ENCODE measurements at regions not wholly inside any gene's neighbourhood (a gene's known extent, or its start where the extent isn't known, plus 50 kb on each side); places are given as distances from the start of the nearest gene placed in this dataset.

GRCh38 chr2:163236553-163236952 is 398.0 kb upstream of the KCNH7 start:
- no peak for TF ChIP-seq JAZF1 (CRISPR knock-in tag; IDR thresholded peaks at IDR 0.05)
- no peak for TF ChIP-seq ZNF219 (CRISPR knock-in tag; IDR thresholded peaks at IDR 0.05; ENCODE audit: borderline replicate concordance)
- no peak for TF ChIP-seq OVOL2 (CRISPR knock-in tag; IDR thresholded peaks at IDR 0.05; ENCODE audit: borderline replicate concordance)
- TF ChIP-seq TCF7 (CRISPR knock-in tag; IDR thresholded peaks at IDR 0.05; ENCODE audit: low read depth), result no peak
- TF ChIP-seq ATF2 (CRISPR knock-in tag; IDR thresholded peaks at IDR 0.05; ENCODE audit: borderline replicate concordance, low read depth), result no peak
- TF ChIP-seq STAT6 (CRISPR knock-in tag; conservative IDR thresholded peaks at IDR 0.05; ENCODE audit: low read depth), result no peak
- no peak for TF ChIP-seq ZNF423 (CRISPR knock-in tag; IDR thresholded peaks at IDR 0.05)
- TF ChIP-seq SMAD3 (CRISPR knock-in tag; IDR thresholded peaks at IDR 0.05; ENCODE audit: borderline replicate concordance), result no peak
- TF ChIP-seq NFATC4 (CRISPR knock-in tag; IDR thresholded peaks at IDR 0.05), result no peak
- no peak for TF ChIP-seq NFYB (CRISPR knock-in tag; conservative IDR thresholded peaks at IDR 0.05; ENCODE audit: low read depth)
- ATAC-seq, result no peak
- H3K9me3 Mint-ChIP-seq, result peaks cover 22% of the 10 kb centered on the region
- no peak overlapping the region for H3K27ac Mint-ChIP-seq
- CTCF ChIA-PET, result no interaction called here
- H3K27me3 Mint-ChIP-seq (ENCODE audit: low read depth), result no peaks in the 10 kb centered on the region; the same call in 1 of the 2 replicates
- DNase-seq (ENCODE audit: low spot score), result no peak
- no peaks in the 10 kb centered on the region; the same call in 1 of the 2 replicates for H3K36me3 Mint-ChIP-seq
- POLR2A ChIA-PET, result no interaction called here
- no peaks in the 10 kb centered on the region for H3K4me1 Mint-ChIP-seq
- no peak overlapping the region for H3K4me3 Mint-ChIP-seq

GRCh38 chr2:163231666-163232065 is 393.1 kb upstream of the KCNH7 start:
- Mint-ChIP-seq H3K27ac (no peak overlapping the region), H3K9me3 (no peaks in the 10 kb centered on the region), H3K4me3 (no peak overlapping the region), H3K36me3 (no peaks in the 10 kb centered on the region), H3K27me3 (ENCODE audit: low read depth) (no peaks in the 10 kb centered on the region), H3K4me1 (0 out of 2 replicates have a peak, but pooled peaks cover 2% of the 10 kb centered on the region)
- TF ChIP-seq MXD4 (CRISPR knock-in tag; IDR thresholded peaks at IDR 0.05; ENCODE audit: borderline replicate concordance), result no peak
- no peak for TF ChIP-seq GABPB1 (CRISPR knock-in tag; IDR thresholded peaks at IDR 0.05)
- TF ChIP-seq NFATC4 (CRISPR knock-in tag; IDR thresholded peaks at IDR 0.05), result no peak
- TF ChIP-seq AR (CRISPR knock-in tag; IDR thresholded peaks at IDR 0.05), result no peak
- no peak for TF ChIP-seq IRF2 (CRISPR knock-in tag; IDR thresholded peaks at IDR 0.05; ENCODE audit: borderline replicate concordance, low read depth)
- TF ChIP-seq USF1 (CRISPR knock-in tag; IDR thresholded peaks at IDR 0.05), result no peak
- TF ChIP-seq ZNF423 (CRISPR knock-in tag; IDR thresholded peaks at IDR 0.05), result no peak
- TF ChIP-seq ZNF396 (CRISPR knock-in tag; IDR thresholded peaks at IDR 0.05; ENCODE audit: borderline replicate concordance), result no peak
- no peak for TF ChIP-seq ZBTB21 (CRISPR knock-in tag; IDR thresholded peaks at IDR 0.05; ENCODE audit: borderline replicate concordance)
- no peak for TF ChIP-seq SMAD3 (CRISPR knock-in tag; IDR thresholded peaks at IDR 0.05; ENCODE audit: borderline replicate concordance)
- no peak for TF ChIP-seq IRF1 (CRISPR knock-in tag; IDR thresholded peaks at IDR 0.05)
- no peak for ATAC-seq
- POLR2A ChIA-PET, result no interaction called here
- no peak for DNase-seq (ENCODE audit: low spot score)
- CTCF ChIA-PET, result no interaction called here

All from WTC11 (cell line).